Stimulated activated CD8-positive, alpha-beta memory T cell treated with anti-CD3 and anti-CD28 coated beads, Interleukin-7, amount 100 ng/mL, for 1 hour (primary cell): ENCODE measurements at regions not wholly inside any gene's neighbourhood (a gene's known extent, or its start where the extent isn't known, plus 50 kb on each side); places are given as distances from the start of the nearest gene placed in this dataset.

Experiments used
- DNase-seq, 2 donors: peaks; one replicate each; pipeline ENCODE4 v3.0.0-alpha.2; 2020; ENCODE audit warnings: low read depth in 2 of 2

GRCh38 chr15:39472621-39473297 lies 108.1 kb upstream of the THBS1 start:
- DNase-seq: no peak

- DNase-seq: no peak
These were observed 107.5 kb upstream of the THBS1 start for GRCh38 chr15:39473298-39473947.

DNA sequence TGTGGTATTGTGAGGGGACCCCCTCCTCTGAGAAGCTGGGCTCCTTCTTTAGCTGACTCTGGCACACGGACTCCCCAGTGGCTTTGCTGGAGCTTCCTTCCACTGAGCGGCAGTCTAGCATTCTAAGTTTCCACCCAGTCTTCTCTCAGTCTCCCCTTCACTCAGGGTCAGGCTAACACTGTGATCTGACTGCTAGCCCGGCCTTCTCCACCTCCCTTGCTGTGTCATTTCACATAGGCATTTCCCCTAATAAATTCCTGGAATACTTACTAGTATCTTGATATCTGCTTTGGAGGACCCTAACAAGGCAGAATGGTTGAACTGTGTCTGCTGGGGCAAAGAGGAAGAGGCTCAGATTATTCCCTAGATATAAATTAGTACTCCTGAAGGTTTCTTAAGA lies 106.2 kb upstream of the THBS1 start:
- no peak for DNase-seq

- DNase-seq: no peak
These were observed 101.9 kb upstream of the THBS1 start for GRCh38 chr15:39478996-39479395.

- DNase-seq: no peak
These were observed 101.0 kb upstream of the THBS1 start for GRCh38 chr15:39479911-39480310.

DNA sequence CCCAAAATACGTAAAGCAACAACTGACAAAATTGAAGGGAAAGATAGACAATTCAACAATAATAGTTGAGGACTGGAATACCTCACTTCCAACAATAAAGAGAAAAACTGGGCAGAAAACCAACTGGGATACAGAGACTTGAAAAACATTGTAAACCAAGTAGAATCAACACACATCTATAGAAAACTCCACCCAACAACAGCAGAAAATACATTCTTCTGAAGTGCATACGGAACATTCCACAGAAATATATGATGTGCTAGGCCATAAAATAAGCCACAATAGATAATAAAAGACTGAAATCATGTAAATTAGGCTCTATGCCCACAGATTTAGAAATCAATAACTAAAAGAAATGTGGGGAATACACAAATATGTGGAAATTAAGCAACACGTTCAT lies 98.4 kb upstream of the THBS1 start:
- DNase-seq: no peak

- DNase-seq: no peak
These were observed 94.0 kb upstream of the THBS1 start for GRCh38 chr15:39486621-39487457.

DNA sequence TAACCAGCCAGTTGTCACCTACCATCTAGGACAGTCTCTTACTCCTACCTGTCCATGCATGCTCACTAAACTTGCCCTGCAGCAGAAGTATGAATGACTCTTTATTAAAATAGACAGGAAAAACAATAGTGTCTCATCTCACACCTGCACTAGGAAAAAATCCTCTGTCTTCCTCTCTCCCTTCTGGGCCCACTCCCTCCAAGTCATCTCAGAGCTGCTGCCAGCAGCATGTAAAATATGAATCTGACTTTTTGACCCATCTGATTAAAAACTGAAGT lies 93.5 kb upstream of the THBS1 start:
- no peak for DNase-seq

- DNase-seq: no peak
These were observed 92.4 kb upstream of the THBS1 start for GRCh38 chr15:39488516-39488915.

DNA sequence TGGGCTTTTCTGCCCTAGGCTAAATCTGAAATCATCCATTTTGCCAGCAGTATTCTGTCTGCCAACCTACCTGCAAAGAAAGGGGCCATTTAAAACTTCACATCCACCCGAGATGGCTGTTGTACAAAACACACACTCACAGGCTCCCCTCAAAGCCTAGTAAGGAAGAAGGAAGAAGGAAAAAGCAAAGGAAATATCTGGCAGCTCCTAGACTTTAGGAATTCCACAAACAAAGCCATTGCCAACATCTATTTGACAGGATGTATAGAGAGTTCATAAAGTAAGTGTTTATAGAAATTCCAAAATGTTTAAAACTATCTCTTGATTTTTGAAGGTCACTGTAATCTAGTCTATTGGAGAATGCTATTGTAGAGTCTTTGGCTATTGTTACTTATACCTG lies 91.9 kb upstream of the THBS1 start:
- no peak for DNase-seq

- no peak for DNase-seq
These were observed 89.6 kb upstream of the THBS1 start for GRCh38 chr15:39491115-39491885.

DNA sequence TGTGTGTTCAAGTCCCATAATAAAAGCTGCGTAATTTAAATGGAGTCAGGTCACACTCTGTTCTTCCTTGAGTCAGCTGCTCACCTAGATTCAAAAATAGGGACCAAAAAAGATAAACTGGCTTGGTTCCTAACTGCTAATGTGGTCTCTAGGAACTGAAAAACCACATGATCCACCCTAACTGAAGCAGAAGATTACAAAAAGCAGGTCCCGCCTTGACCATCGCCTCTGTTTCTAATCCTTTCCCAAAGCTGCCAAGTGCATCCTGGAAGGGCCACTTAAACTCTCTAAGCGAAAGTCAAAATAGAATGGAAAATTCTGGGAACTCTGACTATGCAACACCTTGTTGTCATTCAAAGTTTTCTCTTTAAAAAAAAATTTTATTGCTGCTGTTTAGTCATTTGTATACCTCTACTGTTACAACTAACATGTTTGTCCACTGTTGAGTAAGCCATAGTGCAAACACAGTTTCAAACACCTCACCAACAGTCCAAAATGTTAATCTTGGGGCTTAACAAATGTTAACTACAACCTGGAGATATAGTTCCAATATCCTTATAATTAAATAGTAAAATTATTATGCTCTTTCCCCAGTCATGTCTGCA lies 88.9 kb upstream of the THBS1 start:
- no peak for DNase-seq

DNA sequence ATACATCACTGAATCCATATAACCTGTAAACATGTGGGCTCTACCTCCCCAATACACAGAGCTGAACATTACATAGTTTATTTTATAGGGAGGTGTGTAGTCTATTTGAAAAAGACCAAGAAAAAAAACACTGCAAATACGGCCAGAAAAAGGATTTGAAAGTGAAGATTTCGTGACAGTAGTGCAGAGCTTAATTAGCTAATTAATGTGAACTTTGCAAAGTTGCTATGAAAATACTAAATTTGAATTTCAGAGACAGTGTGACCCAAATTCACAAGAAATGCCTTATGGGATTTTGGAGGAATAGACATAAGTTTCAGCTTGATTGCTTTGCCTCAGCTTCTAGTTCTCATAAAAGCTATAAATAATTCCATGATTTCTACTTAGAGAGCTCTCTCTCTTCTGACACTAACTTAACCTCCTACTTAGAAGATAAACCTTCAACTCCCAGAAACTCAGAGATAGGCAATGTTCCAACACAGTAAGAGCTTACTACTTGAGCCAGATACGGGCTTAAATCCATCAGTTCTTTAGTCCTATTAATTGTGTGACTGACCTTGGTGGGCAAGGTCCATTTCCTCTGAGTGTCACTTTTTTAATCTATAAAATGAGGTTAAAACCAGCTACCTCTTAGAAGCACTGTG lies 87.3 kb upstream of the THBS1 start:
- DNase-seq: no peak

- no peak for DNase-seq
These were observed 86.4 kb upstream of the THBS1 start for GRCh38 chr15:39494462-39494861.

DNA sequence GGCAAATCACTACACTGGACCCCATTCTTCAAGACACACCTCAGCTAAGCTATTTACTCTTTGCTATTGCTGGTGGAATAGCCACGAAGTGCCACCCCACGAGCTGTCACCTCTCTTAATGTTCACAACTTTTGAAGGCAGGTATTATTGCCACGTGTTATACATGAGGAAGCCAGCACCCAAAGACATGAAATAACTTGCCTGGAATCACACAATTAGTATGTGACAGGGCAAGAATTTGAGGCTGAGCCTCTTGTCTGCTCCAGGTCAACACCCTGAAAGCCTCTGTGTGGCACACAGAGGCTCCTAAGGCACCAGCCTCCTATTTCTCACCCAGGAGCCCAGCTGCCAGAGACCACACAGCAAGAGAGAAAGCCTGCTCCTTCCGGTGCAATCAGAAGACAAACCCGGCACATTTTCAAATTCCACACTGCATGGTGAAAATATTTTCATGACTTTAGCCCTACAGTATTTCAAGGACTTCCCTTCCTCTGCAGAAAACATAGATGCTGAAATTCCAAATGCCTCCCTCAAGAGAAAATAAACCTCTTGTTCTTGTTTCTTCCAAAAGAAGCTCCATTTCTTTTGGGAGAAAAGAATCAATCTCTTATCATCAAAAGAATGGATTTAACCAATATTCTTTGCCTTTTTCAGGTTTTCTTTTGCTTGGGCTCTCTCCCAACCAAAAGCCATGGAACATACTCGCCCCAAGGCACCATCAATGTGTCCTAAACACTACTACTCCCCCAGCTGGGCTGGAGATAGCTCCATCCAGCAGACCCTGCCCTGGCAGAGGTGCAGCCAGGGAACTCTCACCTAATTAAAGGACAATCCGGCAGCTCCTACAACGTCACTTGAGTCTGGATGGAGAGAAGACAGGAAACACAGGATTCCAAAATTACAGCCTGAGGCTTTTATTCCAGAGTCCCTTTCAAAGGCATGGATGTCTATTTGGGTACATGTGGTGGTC lies 84.7 kb upstream of the THBS1 start:
- no peak for DNase-seq

- DNase-seq: no peak
These were observed 83.7 kb upstream of the THBS1 start for GRCh38 chr15:39497016-39497758.

GRCh38 chr15:39497759-39498565 lies 82.9 kb upstream of the THBS1 start:
- no peak for DNase-seq

DNA sequence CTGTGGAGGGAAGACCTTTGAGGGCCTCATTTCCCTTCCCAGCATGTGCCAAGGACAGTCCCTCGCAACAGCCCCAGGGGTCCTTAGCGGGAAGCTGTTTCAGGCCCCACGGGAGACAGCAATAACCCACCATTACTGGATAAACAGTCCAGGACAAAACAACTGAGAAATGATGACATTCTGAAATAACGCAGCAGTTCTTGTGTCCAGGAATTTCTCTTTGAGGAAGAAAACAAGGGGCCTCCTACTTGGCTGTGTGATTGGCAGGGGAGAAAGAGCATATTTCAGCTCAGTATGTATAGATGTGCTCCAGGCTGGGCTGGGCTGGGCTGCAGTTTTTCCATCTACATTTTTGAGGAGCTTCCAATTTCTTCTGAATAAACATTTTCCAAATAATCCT lies 82.2 kb upstream of the THBS1 start:
- no peak for DNase-seq

DNA sequence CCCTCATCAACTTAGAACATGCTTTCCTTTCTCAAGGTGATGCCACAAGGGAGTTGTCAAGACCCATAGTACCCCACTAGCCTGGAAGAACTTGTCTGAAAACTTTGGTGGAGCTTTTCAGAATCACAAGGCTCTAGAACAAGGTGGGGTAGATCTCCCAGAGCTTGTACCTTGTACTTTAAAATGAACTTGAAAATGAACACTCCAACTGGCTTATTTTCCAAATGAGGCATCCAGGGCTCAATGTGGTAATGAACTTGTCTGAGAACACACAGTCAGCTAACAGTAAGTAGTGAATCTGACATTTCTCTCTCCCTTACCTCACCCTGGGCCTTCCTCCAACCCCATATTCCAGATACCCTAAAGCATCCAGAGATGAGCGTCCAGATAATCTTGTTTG lies 81.8 kb upstream of the THBS1 start:
- no peak for DNase-seq
